ENCODE measurements at regions not wholly inside any gene's neighbourhood (a gene's known extent, or its start where the extent isn't known, plus 50 kb on each side); places are given as distances from the start of the nearest gene placed in this dataset.

DNA sequence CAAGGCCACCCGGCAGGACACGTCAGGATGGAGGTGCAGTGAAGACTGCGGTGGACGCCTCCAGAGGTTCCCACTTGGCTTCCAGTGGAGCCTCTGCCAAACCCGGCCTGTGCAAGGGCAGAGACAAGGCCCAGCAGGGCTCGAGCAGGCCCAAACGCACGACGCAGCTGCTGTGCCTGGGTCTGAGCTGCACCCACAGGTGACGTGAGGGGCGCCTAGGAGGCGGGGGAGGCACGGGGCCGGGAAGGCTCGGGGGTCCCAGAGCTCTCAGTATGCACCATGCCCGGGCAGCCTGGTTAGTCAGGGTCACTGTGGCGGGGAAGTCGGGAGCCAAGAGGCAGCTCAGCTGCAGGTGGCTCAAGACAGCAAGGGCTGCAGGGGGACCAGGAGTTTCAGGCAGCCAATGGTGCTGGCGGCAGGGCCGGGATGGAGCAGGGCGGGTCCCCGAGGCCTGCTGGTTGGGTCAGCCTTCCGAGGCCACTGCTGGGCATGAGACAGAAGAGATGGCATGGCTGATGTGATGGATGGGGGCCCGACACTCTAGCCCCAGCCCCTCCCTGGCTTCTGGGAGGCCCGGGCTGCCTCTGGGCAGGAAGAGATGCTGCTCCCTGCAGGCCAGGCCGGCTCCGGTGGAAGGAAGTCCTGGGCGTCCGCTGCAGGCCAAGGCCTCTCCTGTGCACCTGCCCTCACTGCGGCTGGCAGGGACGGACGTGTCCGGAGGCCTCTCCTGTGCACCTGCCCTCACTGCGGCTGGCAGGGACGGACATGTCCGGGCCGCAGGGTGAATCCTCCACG, 72.2 kb upstream of the CFAP46 start:
- H4K8ac ChIP-seq (ENCODE audit: low read length): no peak overlapping the region
- H2BK120ac ChIP-seq (ENCODE audit: low read depth, low read length): no peak overlapping the region
- no peak overlapping the region for H3K4me2 ChIP-seq (ENCODE audit: low read length, poor library complexity, severe bottlenecking)
- no peak overlapping the region for H3K4me3 ChIP-seq (ENCODE audit: insufficient read depth in 1 of 2, low read depth in 1 of 2, low read length in 2 of 2)
- no peak overlapping the region for H3K14ac ChIP-seq (ENCODE audit: low read length in 2 of 2)
- H2BK12ac ChIP-seq (ENCODE audit: low read length in 2 of 2): no peak overlapping the region
- H3K23ac ChIP-seq (ENCODE audit: low read length in 2 of 2): no peak overlapping the region
- no peak overlapping the region for H2BK15ac ChIP-seq (ENCODE audit: low read depth, poor library complexity, severe bottlenecking)
- H3K9ac ChIP-seq (ENCODE audit: low read length): no peak overlapping the region
- WGBS: 82% methylated on average over 38 of the region's 38 CpGs
- H2AFZ ChIP-seq (ENCODE audit: low read depth, low read length): no peak overlapping the region
- H4K91ac ChIP-seq (ENCODE audit: low read length): no peak overlapping the region
- H3K27ac ChIP-seq (ENCODE audit: low read length, poor library complexity, severe bottlenecking): no peak overlapping the region
- H3K36me3 ChIP-seq (ENCODE audit: control insufficient read depth in 1 of 2, insufficient read depth in 2 of 2, low read depth in 1 of 2, low read length in 2 of 2): peaks cover 0 to 2% of the 10 kb centered on the region in 2 experiments
- H3K79me1 ChIP-seq (replicated peaks; ENCODE audit: low read length, poor library complexity, severe bottlenecking): no peaks in the 10 kb centered on the region
- no peaks in the 10 kb centered on the region for H3K9me3 ChIP-seq (ENCODE audit: control insufficient read depth, low read length)
- peaks cover 0 to 5% of the 10 kb centered on the region in 2 experiments for H3K27me3 ChIP-seq (ENCODE audit: control insufficient read depth in 1 of 2, insufficient read depth in 1 of 2, low read length in 2 of 2)
- no peaks in the 10 kb centered on the region for H3K4me1 ChIP-seq (ENCODE audit: control insufficient read depth, insufficient read depth, low read depth, low read length)
- H3K4ac ChIP-seq (ENCODE audit: low read depth in 1 of 2, low read length in 2 of 2): no peak overlapping the region
- no peak overlapping the region for H3K18ac ChIP-seq (ENCODE audit: low read depth in 1 of 2, low read length in 2 of 2)
- DNase-seq: no peak
- no peak overlapping the region for H2AK5ac ChIP-seq (ENCODE audit: low read length, severe bottlenecking)
- H2BK5ac ChIP-seq (ENCODE audit: low read depth, low read length, poor library complexity, severe bottlenecking): no peak overlapping the region

DNA sequence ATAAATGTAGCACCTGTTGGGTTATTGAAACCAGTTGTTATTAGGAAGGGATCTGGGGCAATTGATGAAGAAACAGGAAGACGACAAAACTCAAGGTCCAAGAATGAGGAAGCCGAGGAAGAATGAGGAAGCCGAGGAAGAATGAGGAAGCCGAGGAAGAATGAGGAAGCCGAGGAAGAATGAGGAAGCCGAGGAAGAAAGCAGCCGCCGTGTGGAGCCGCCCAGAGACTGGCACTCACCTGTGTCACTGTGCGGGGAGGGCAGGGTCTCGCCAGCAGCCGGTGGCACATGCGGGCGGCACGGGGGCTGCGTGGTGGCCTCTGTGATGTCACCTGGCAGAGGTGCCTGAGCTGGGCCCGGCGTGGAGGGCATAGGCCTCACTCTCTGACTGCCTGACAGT, 71.1 kb upstream of the CFAP46 start:
- Histone ChIP-seq H2BK15ac (ENCODE audit: low read depth, poor library complexity, severe bottlenecking) (no peak overlapping the region), H3K9me3 (ENCODE audit: control insufficient read depth, low read length) (no peaks in the 10 kb centered on the region), H3K4ac (ENCODE audit: low read depth in 1 of 2, low read length in 2 of 2) (no peak overlapping the region), H3K18ac (ENCODE audit: low read depth in 1 of 2, low read length in 2 of 2) (no peak overlapping the region), H3K23ac (ENCODE audit: low read length in 2 of 2) (no peak overlapping the region), H3K9ac (ENCODE audit: low read length) (no peak overlapping the region), H2BK120ac (ENCODE audit: low read depth, low read length) (no peak overlapping the region), H3K4me2 (ENCODE audit: low read length, poor library complexity, severe bottlenecking) (no peak overlapping the region), H3K4me3 (ENCODE audit: insufficient read depth in 1 of 2, low read depth in 1 of 2, low read length in 2 of 2) (no peak overlapping the region), H4K8ac (ENCODE audit: low read length) (no peak overlapping the region), H3K14ac (ENCODE audit: low read length in 2 of 2) (no peak overlapping the region), H3K27ac (ENCODE audit: low read length, poor library complexity, severe bottlenecking) (no peak overlapping the region), H3K27me3 (ENCODE audit: control insufficient read depth in 1 of 2, insufficient read depth in 1 of 2, low read length in 2 of 2) (peaks cover 0 to 8% of the 10 kb centered on the region in 2 experiments), H3K4me1 (ENCODE audit: control insufficient read depth, insufficient read depth, low read depth, low read length) (no peaks in the 10 kb centered on the region), H3K79me1 (replicated peaks; ENCODE audit: low read length, poor library complexity, severe bottlenecking) (no peaks in the 10 kb centered on the region), H2BK12ac (ENCODE audit: low read length in 2 of 2) (no peak overlapping the region), H2BK5ac (ENCODE audit: low read depth, low read length, poor library complexity, severe bottlenecking) (no peak overlapping the region), H2AFZ (ENCODE audit: low read depth, low read length) (no peak overlapping the region), H4K91ac (ENCODE audit: low read length) (no peak overlapping the region), H3K36me3 (ENCODE audit: control insufficient read depth in 1 of 2, insufficient read depth in 2 of 2, low read depth in 1 of 2, low read length in 2 of 2) (no peaks in the 10 kb centered on the region), H2AK5ac (ENCODE audit: low read length, severe bottlenecking) (no peak overlapping the region)
- DNase-seq: no peak
- WGBS: 89% methylated on average over 18 of the region's 18 CpGs

DNA sequence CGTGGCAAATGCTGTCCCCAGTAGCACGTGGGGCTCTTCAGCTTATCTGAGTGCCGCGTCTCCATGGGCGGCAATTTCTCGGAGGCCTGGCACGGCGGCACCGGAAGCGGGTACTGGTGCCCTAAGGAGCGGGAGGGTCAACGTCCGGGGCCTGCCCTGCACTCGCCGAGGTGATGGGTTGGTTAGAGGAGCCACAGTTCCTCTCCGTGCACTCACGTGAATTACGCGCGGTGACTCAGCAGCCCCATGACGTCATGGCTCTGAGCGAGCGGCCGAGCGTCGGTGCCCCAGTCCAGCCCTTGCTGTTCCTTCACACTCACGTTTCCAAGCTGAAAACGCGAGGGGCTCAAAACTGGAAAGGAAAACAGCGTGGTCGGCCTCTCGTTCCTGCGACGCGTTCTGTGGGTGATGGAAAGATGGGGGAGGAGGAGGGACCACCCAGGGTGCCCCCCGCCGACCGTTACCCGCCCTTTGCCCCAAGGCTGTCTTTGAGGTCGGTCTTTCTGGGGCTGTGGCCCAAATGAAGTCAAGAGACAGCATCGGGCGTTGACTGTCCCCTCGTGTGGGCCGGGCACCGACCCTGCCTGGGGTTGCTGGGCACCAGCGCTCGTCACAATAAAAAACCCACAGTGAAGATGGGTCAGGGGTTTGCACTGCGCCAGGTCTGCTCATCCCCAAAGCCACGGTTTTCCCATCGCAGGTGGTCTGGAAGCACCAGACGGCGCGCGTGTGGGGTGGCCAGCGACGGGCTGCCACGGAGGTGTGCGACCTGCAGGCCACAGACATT, 70.4 kb upstream of the CFAP46 start:
- WGBS: 91% methylated on average over 58 of the region's 58 CpGs
- no peaks in the 10 kb centered on the region for H3K36me3 ChIP-seq (ENCODE audit: control insufficient read depth in 1 of 2, insufficient read depth in 2 of 2, low read depth in 1 of 2, low read length in 2 of 2)

DNA sequence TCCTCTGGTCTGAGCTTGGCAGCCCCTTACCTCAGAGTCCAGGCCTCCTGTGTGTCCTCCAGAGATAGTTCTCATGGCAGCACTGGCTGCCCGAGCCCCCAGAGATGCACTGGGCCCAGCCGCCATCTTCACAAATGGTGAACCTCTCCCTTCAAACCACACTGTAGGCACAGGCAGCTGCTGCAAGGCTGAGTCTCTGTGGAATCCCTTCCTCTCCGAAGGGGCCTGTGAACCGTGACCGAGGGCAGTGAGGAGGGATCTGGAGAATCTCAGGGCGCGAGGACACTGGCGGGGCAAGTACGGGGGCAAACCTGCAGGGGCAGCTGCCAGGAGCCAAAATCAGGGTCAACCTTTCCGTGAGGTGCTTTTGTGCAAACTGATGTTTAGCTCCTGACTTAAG, 69.5 kb upstream of the CFAP46 start:
- WGBS: 82% methylated on average over 10 of the region's 10 CpGs
- Histone ChIP-seq H3K9ac (ENCODE audit: low read length) (no peak overlapping the region), H2AK5ac (ENCODE audit: low read length, severe bottlenecking) (no peak overlapping the region), H3K4me1 (ENCODE audit: control insufficient read depth, insufficient read depth, low read depth, low read length) (no peaks in the 10 kb centered on the region), H4K8ac (ENCODE audit: low read length) (no peak overlapping the region), H3K79me1 (replicated peaks; ENCODE audit: low read length, poor library complexity, severe bottlenecking) (no peaks in the 10 kb centered on the region), H3K18ac (ENCODE audit: low read depth in 1 of 2, low read length in 2 of 2) (no peak overlapping the region), H2BK5ac (ENCODE audit: low read depth, low read length, poor library complexity, severe bottlenecking) (no peak overlapping the region), H3K27me3 (ENCODE audit: control insufficient read depth in 1 of 2, insufficient read depth in 1 of 2, low read length in 2 of 2) (peaks cover 0 to 8% of the 10 kb centered on the region in 2 experiments), H3K4ac (ENCODE audit: low read depth in 1 of 2, low read length in 2 of 2) (no peak overlapping the region), H3K27ac (ENCODE audit: low read length, poor library complexity, severe bottlenecking) (no peak overlapping the region), H2AFZ (ENCODE audit: low read depth, low read length) (no peak overlapping the region), H3K4me3 (ENCODE audit: insufficient read depth in 1 of 2, low read depth in 1 of 2, low read length in 2 of 2) (no peak overlapping the region), H3K9me3 (ENCODE audit: control insufficient read depth, low read length) (no peaks in the 10 kb centered on the region), H2BK15ac (ENCODE audit: low read depth, poor library complexity, severe bottlenecking) (no peak overlapping the region), H2BK120ac (ENCODE audit: low read depth, low read length) (no peak overlapping the region), H3K23ac (ENCODE audit: low read length in 2 of 2) (no peak overlapping the region), H3K36me3 (ENCODE audit: control insufficient read depth in 1 of 2, insufficient read depth in 2 of 2, low read depth in 1 of 2, low read length in 2 of 2) (no peaks in the 10 kb centered on the region), H2BK12ac (ENCODE audit: low read length in 2 of 2) (no peak overlapping the region), H4K91ac (ENCODE audit: low read length) (no peak overlapping the region), H3K14ac (ENCODE audit: low read length in 2 of 2) (no peak overlapping the region), H3K4me2 (ENCODE audit: low read length, poor library complexity, severe bottlenecking) (no peak overlapping the region)
- DNase-seq: no peak

More for the DNA sequence above, 70.4 kb upstream of the CFAP46 start:
- Histone ChIP-seq H3K79me1 (replicated peaks; ENCODE audit: low read length, poor library complexity, severe bottlenecking) (no peaks in the 10 kb centered on the region), H4K8ac (ENCODE audit: low read length) (no peak overlapping the region), H3K27ac (ENCODE audit: low read length, poor library complexity, severe bottlenecking) (no peak overlapping the region), H3K18ac (ENCODE audit: low read depth in 1 of 2, low read length in 2 of 2) (no peak overlapping the region), H3K14ac (ENCODE audit: low read length in 2 of 2) (no peak overlapping the region), H2AFZ (ENCODE audit: low read depth, low read length) (no peak overlapping the region), H3K23ac (ENCODE audit: low read length in 2 of 2) (no peak overlapping the region), H3K4me3 (ENCODE audit: insufficient read depth in 1 of 2, low read depth in 1 of 2, low read length in 2 of 2) (no peak overlapping the region), H2BK12ac (ENCODE audit: low read length in 2 of 2) (no peak overlapping the region), H4K91ac (ENCODE audit: low read length) (no peak overlapping the region), H3K9me3 (ENCODE audit: control insufficient read depth, low read length) (no peaks in the 10 kb centered on the region), H2AK5ac (ENCODE audit: low read length, severe bottlenecking) (no peak overlapping the region), H2BK120ac (ENCODE audit: low read depth, low read length) (no peak overlapping the region), H3K4me2 (ENCODE audit: low read length, poor library complexity, severe bottlenecking) (no peak overlapping the region), H3K9ac (ENCODE audit: low read length) (no peak overlapping the region), H2BK15ac (ENCODE audit: low read depth, poor library complexity, severe bottlenecking) (no peak overlapping the region), H2BK5ac (ENCODE audit: low read depth, low read length, poor library complexity, severe bottlenecking) (no peak overlapping the region), H3K4me1 (ENCODE audit: control insufficient read depth, insufficient read depth, low read depth, low read length) (no peaks in the 10 kb centered on the region), H3K27me3 (ENCODE audit: control insufficient read depth in 1 of 2, insufficient read depth in 1 of 2, low read length in 2 of 2) (peaks cover 0 to 8% of the 10 kb centered on the region in 2 experiments), H3K4ac (ENCODE audit: low read depth in 1 of 2, low read length in 2 of 2) (no peak overlapping the region)
- DNase-seq: no peak

Measured in mesenchymal stem cell (in vitro differentiated cells and primary cell).